ENCODE measurements at regions not wholly inside any gene's neighbourhood (a gene's known extent, or its start where the extent isn't known, plus 50 kb on each side); places are given as distances from the start of the nearest gene placed in this dataset.

DNA sequence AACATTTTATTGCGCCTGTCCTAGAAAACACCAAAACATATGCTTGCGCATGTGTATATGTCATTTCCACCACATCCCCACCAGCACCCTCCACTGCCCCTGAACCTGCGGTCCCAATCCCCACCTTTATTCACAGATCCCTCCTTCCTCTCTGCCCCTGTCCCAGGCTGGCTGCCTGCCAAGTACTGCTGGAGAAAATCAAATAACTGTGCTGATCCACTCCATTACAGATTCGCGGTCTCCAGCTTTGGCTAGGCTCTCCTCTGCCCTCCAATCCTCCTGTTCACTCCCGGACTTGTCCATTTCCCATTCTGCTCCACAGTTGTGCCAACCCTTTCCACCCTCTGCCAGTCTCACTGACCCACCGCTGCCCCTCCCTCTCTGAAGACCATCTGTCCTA, 59.3 kb upstream of the GJB5 start:
- DNase-seq: no peak

DNA sequence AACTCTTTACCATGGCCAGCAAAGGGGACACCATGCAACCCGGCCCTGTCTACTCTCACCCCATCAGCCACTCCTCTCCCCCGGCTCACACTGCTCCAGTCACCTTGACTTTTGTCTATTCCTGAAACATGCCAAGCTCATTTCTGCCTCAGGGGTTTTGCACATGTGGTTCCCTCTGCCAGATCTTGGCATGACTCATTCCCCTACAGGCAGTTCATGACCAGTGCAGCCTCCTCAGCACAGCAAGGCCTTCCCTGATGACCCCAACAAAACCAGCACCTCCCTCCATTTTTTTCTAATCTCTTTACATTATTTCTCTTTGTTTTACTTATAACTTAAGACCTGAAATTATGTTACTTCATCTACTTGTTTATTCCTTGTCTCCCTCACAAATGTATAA, 58.6 kb upstream of the GJB5 start:
- no peak for DNase-seq

DNA sequence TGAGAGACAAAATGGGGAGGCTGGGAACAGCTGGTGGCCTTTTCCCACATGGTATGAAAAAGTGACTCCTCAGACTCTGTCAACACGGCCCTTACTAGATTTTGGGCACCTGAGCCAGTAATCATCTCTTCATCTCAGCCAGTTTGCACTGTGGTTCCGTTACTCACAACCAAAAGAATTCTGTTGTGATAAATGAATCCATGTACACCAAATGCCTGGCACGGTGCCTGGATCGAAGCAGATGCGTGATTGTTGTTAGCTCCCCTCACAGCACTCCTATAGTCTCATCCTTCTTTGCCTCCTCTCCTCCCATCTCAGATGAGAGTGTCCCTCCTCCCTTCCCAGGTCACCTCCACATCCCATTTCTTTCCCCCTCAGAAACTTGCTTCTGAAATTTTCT, 57.9 kb upstream of the GJB5 start:
- DNase-seq: peak in 2 of 56 donors; percentile 5 to 11

DNA sequence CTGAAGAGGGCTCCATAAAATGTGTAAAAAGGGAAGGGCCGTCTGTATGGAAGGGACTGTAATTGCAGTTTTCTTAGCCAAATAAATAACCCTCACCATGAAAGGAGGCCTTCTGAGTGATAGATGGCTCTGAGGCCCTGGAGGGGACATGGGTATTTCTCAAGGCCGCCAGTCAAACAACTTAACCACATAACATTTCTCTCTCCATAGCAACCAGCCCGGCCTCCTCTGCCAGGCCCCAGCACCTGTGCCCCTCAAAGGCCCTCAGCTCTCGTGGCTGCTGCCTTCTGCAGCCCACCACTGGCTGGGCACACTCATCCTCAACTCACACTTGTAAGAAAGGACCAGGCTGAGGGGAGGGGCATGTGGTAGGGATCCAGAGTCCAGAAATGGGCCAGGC, 57.0 kb upstream of the GJB5 start:
- DNase-seq: no peak

DNA sequence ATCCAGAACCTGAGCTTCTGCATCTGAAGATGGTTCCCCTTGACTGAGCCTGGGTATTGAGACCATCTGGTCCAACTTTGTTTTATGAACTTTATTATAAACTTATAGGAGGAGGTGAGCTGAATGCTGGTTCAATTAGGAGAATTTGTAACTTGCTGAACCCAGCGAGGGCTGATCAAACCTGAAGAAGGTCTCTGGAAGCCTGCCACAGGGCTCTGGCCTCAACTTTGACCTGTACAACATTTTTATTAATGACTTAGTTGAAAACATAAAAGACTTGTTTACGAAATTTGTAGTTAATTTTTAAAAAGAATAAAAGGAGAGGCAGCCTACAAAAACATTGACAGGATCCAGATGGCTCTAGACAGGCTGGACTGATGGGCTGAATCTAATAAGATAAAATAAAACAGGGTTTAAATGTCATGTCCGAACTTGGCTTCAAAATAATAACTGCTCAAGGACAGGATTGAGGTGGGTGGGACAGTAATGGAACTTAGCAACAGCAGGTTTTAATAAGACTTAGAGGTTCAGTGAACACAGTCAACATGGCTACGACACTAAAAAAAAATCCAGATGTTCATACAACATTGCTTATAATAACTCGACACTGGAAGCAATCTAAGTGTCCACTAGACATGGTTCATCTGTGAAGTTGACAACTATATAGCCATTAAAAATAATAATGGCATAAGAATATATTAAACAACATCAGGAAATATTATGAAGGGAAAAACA, 53.4 kb upstream of the GJB5 start:
- DNase-seq: no peak

Data from amygdala (tissue), 56 donors.